GM12878 (cell line): ENCODE measurements at regions not wholly inside any gene's neighbourhood (a gene's known extent, or its start where the extent isn't known, plus 50 kb on each side); places are given as distances from the start of the nearest gene placed in this dataset.

Experiments
- ATAC-seq: fragments of 200-7000 bp; cut with Tn5 transposase; 3 replicates; pipeline ENCODE4 v1.9.1; 2020; ENCODE audit warnings: mild to moderate bottlenecking, moderate library complexity
- BruUV-seq: library from RNA; stranded (reverse); fragments of 400-500 nt; replicated peaks from 2 replicates; lab custom pipeline; 2021; lab: Mats Ljungman, UMichigan
- CTCF ChIA-PET: fragments of 300-600 bp; sonication (Branson Sonifier 250); formaldehyde crosslinking; extraction: SDS; loops from one replicate; lab custom pipeline; 2021; ENCODE audit warnings: inconsistent platforms; lab: Yijun Ruan, JAX
- POLR2A ChIA-PET: fragments of 350-600 bp; formaldehyde crosslinking; extraction: SDS; loops from one replicate; lab custom pipeline; 2021; ENCODE audit warnings: inconsistent platforms; lab: Charles Lee
- RAD21 ChIA-PET: fragments of 300-600 bp; sonication (Branson Sonifier 250); formaldehyde crosslinking; loops from one replicate; lab custom pipeline; 2023; ENCODE audit warnings: antibody characterized with exemption; ENCODE audit not compliant: unreplicated experiment; lab: Charles Lee
- SMC1A ChIA-PET: fragments of 300-600 bp; sonication (Branson Sonifier 250); formaldehyde crosslinking; loops from one replicate; lab custom pipeline; 2023; ENCODE audit not compliant: unreplicated experiment, uncharacterized antibody; lab: Charles Lee
- DNase-seq: peaks from one replicate; pipeline ENCODE4 v3.0.0-alpha.2; 2011; ENCODE audit warnings: low read depth, low spot score
- FAIRE-seq: peaks from 3 replicates; lab custom pipeline; 2011; peaks lifted over from hg19 to GRCh38; lab: Jason Lieb, UNC
- H2AFZ ChIP-seq: 2 replicates; pipeline ENCODE4 v1.6.0; 2011; ENCODE audit warnings: low read depth, low read length, control low read depth; ENCODE audit not compliant: control insufficient read depth
- H3K27ac ChIP-seq: 2 replicates; pipeline ENCODE4 v1.5.1; 2011; ENCODE audit warnings: control low read depth; ENCODE audit not compliant: control insufficient read depth, insufficient read depth
- H3K27me3 ChIP-seq, 2 experiments: replicated peaks in 1 of 2; 2 replicates each; pipeline versions ENCODE4 v1.6.0 to v1.6.1; 2011; ENCODE audit warnings: low read length in 1 of 2; ENCODE audit not compliant: control insufficient read depth in 2 of 2, insufficient read depth in 2 of 2
- H3K36me3 ChIP-seq, 2 experiments: 2 replicates each; pipeline ENCODE4 v1.5.1; 2011; ENCODE audit warnings: low read length in 1 of 2; ENCODE audit not compliant: control insufficient read depth in 2 of 2, insufficient read depth in 2 of 2
- H3K4me1 ChIP-seq: 2 replicates; pipeline ENCODE4 v1.6.1; 2011; ENCODE audit warnings: mild to moderate bottlenecking, low read length, moderate library complexity, mixed read lengths; ENCODE audit not compliant: control insufficient read depth, insufficient read depth
- H3K4me2 ChIP-seq: 2 replicates; pipeline ENCODE4 v1.6.0; 2011; ENCODE audit warnings: control low read depth; ENCODE audit not compliant: control insufficient read depth, insufficient read depth
- H3K4me3 ChIP-seq: fragments of 200-600 bp; sonication (generic); 2 replicates; pipeline ENCODE4 v1.5.1; 2016
- H3K79me2 ChIP-seq: 2 replicates; pipeline ENCODE4 v1.6.0; 2011; ENCODE audit warnings: low read length; ENCODE audit not compliant: control insufficient read depth, insufficient read depth
- H3K9ac ChIP-seq: 2 replicates; pipeline ENCODE4 v1.8.0; 2011; ENCODE audit warnings: low read length, control low read depth, mixed read lengths; ENCODE audit not compliant: control insufficient read depth, insufficient read depth
- H3K9me3 ChIP-seq: replicated peaks from 3 replicates; pipeline ENCODE4 v1.5.1; 2011; ENCODE audit warnings: mild to moderate bottlenecking, low read length; ENCODE audit not compliant: control insufficient read depth, insufficient read depth
- H4K20me1 ChIP-seq: 2 replicates; pipeline ENCODE4 v1.6.0; 2011; ENCODE audit not compliant: control insufficient read depth, insufficient read depth
- ASH2L ChIP-seq: fragments of 300-600, 200-600 bp; sonication (generic); IDR thresholded peaks from 2 replicates; pipeline ENCODE4 v1.6.1; 2017; ENCODE audit warnings: low read depth, mild to moderate bottlenecking, borderline replicate concordance
- ATF7 ChIP-seq: fragments of 450-650 bp; IDR thresholded peaks from 2 replicates; pipeline ENCODE4 v1.6.1; 2016; ENCODE audit warnings: low read depth, mild to moderate bottlenecking
- CREB1 ChIP-seq: IDR thresholded peaks from 2 replicates; pipeline ENCODE4 v1.6.1; 2012; ENCODE audit warnings: low read depth, mild to moderate bottlenecking, inconsistent platforms
- EGR1 ChIP-seq, 2 experiments: IDR thresholded peaks; 1 replicate in 1 of 2; 2 replicates in 1 of 2; pipeline ENCODE4 v1.6.1; 2011 to 2012; ENCODE audit warnings: low read depth in 2 of 2, low read length in 2 of 2, borderline replicate concordance in 1 of 2, mild to moderate bottlenecking in 1 of 2, moderate library complexity in 1 of 2
- HDGF ChIP-seq: fragments of 450-650 bp; IDR thresholded peaks from 2 replicates; pipeline ENCODE4 v1.6.1; 2016; ENCODE audit warnings: antibody characterized with exemption
- IKZF2 ChIP-seq, 2 experiments: fragments of 450-650 bp; IDR thresholded peaks; 2 replicates each; pipeline ENCODE4 v1.6.1; 2017; ENCODE audit warnings: mild to moderate bottlenecking in 2 of 2, moderate library complexity in 2 of 2
- IRF3 ChIP-seq: fragments of 450-650 bp; IDR thresholded peaks from 2 replicates; pipeline ENCODE4 v1.6.1; 2014; ENCODE audit warnings: mild to moderate bottlenecking
- IRF5 ChIP-seq: fragments of 450-650 bp; IDR thresholded peaks from 2 replicates; pipeline ENCODE4 v1.6.1; 2017; ENCODE audit warnings: borderline replicate concordance
- JUNB ChIP-seq: IDR thresholded peaks from 2 replicates; pipeline ENCODE4 v1.6.1; 2016; ENCODE audit warnings: antibody characterized with exemption, mild to moderate bottlenecking
- JUND ChIP-seq: IDR thresholded peaks from 2 replicates; pipeline ENCODE4 v1.6.1; 2012; ENCODE audit warnings: low read depth, mild to moderate bottlenecking, low read length, improper control_type of control experiment, moderate library complexity
- MTA3 ChIP-seq: IDR thresholded peaks from 2 replicates; pipeline ENCODE4 v1.6.1; 2012; ENCODE audit warnings: low read length, inconsistent platforms, borderline replicate concordance
- POLR2A ChIP-seq: IDR thresholded peaks from 2 replicates; pipeline ENCODE4 v1.6.1; 2011; ENCODE audit warnings: low read depth, mild to moderate bottlenecking, low read length
- RBBP5 ChIP-seq: fragments of 200-600 bp; sonication (generic); conservative IDR thresholded peaks from 2 replicates; pipeline ENCODE4 v1.6.1; 2016
- SIN3A ChIP-seq: IDR thresholded peaks from 2 replicates; pipeline ENCODE4 v1.6.1; 2012; ENCODE audit warnings: low read depth, low read length, improper control_type of control experiment
- SKIL ChIP-seq: fragments of 450-650 bp; IDR thresholded peaks from 2 replicates; pipeline ENCODE4 v1.6.1; 2017; ENCODE audit warnings: mild to moderate bottlenecking, low read depth, inconsistent platforms; ENCODE audit not compliant: poor library complexity, severe bottlenecking
- SRF ChIP-seq, 2 experiments: IDR thresholded peaks; 2 replicates each; pipeline ENCODE4 v1.6.1; 2011; ENCODE audit warnings: low read depth in 2 of 2, low read length in 2 of 2, mild to moderate bottlenecking in 1 of 2, moderate library complexity in 1 of 2
- TARDBP ChIP-seq: IDR thresholded peaks from 2 replicates; pipeline ENCODE4 v1.6.1; 2016; ENCODE audit warnings: borderline replicate concordance
- ZNF217 ChIP-seq: fragments of 450-650 bp; IDR thresholded peaks from 2 replicates; pipeline ENCODE4 v1.6.1; 2017; ENCODE audit warnings: antibody characterized with exemption, mild to moderate bottlenecking
- ZNF622 ChIP-seq: fragments of 450-650 bp; IDR thresholded peaks from 2 replicates; pipeline ENCODE4 v1.6.1; 2017; ENCODE audit warnings: mild to moderate bottlenecking, inconsistent platforms
- WGBS: methylation state at CpG from one replicate; pipeline ENCODE4 v1.1.6; 2016; ENCODE audit warnings: low lambda C conversion rate; ENCODE audit not compliant: insufficient replicate concordance, insufficient coverage; ENCODE audit errors: missing lambda C conversion rate; 5-methylcytosine and 5-hydroxymethylcytosine counted together
- in situ Hi-C: fragments of 300-500 bp; cut with MboI; formaldehyde crosslinking; loops from 9 replicates; pipeline ENCODE4 v1.14.3; 2018; ENCODE audit warnings: mixed read lengths
- intact Hi-C: fragments of 100-400 bp; cut with micrococcal nuclease; formaldehyde crosslinking; loops from one replicate; pipeline ENCODE4 v1.14.2; 2022; ENCODE audit not compliant: unreplicated experiment

- FAIRE-seq (no peak), DNase-seq (no peak), ATAC-seq (no peak)
- H3K4me2 ChIP-seq: no peak overlapping the region
- no peaks in the 10 kb centered on the region for H3K4me1 ChIP-seq
- H3K4me3 ChIP-seq: no peak overlapping the region
- TF ChIP-seq HDGF (no peak), MTA3 (no peak), IRF5 (no peak), IKZF2 (IDR thresholded peaks at IDR 0.05) (no peak), EGR1 (IDR thresholded peaks at IDR 0.05; ENCODE audit: borderline replicate concordance in 1 of 2, low read depth in 2 of 2, low read length in 2 of 2) (no peak), JUNB (no peak), TARDBP (no peak), ATF7 (no peak), SKIL (no peak), SRF (IDR thresholded peaks at IDR 0.05; ENCODE audit: low read depth in 2 of 2, low read length in 2 of 2) (no peak), CREB1 (no peak), SIN3A (no peak), ZNF217 (no peak), RBBP5 (no peak), ASH2L (no peak), ZNF622 (no peak), IRF3 (no peak), JUND (no peak), POLR2A (no peak)
- H4K20me1 ChIP-seq: no peaks in the 10 kb centered on the region
- WGBS: 37% methylated on average over 22 of the region's 22 CpGs
- no peaks in the 10 kb centered on the region; a peak in 1 of 4 replicates for H3K27me3 ChIP-seq
- in situ Hi-C loops: no loop called here
- SMC1A ChIA-PET: no interaction called here
- H3K79me2 ChIP-seq: no peaks in the 10 kb centered on the region
- no TSS peak for BruUV-seq
- RAD21 ChIA-PET: interaction anchor here (0.6 kb wide), 1 partner anchor 8 kb away, joined by 3 read pairs; no protein-coding TSS in a partner anchor
- no peaks in the 10 kb centered on the region for H3K36me3 ChIP-seq
- H3K9ac ChIP-seq: no peak overlapping the region
- no peak overlapping the region for H3K27ac ChIP-seq
- CTCF ChIA-PET: no interaction called here
- no peaks in the 10 kb centered on the region for H3K9me3 ChIP-seq
- intact Hi-C loops: no loop called here
- no peak overlapping the region for H2AFZ ChIP-seq
- POLR2A ChIA-PET: no interaction called here
Observed at GRCh38 chr20:63094767-63095499, 88.2 kb upstream of the BHLHE23 start.
